ENCODE measurements at regions not wholly inside any gene's neighbourhood (a gene's known extent, or its start where the extent isn't known, plus 50 kb on each side); places are given as distances from the start of the nearest gene placed in this dataset.

DNA sequence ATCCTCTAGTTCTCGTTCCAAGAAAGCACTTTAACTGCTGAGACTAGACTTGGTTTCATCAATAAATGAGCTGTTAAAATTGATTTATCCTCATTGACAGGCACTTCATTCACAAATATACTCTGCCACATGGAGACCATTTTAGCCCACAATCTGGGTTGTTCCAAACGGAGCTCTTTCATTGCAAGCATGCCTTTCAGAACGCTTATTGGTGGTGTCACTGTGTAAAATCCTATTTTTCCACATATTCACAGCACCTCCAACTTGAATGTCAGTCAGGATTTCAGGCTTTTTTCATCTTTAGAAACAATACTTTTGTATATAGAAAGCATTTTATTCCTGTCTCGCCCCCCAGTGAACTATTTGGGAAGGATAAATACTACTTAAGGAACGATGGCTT lies 424.7 kb upstream of the NRP1 start:
- TF ChIP-seq, protein P1, sequence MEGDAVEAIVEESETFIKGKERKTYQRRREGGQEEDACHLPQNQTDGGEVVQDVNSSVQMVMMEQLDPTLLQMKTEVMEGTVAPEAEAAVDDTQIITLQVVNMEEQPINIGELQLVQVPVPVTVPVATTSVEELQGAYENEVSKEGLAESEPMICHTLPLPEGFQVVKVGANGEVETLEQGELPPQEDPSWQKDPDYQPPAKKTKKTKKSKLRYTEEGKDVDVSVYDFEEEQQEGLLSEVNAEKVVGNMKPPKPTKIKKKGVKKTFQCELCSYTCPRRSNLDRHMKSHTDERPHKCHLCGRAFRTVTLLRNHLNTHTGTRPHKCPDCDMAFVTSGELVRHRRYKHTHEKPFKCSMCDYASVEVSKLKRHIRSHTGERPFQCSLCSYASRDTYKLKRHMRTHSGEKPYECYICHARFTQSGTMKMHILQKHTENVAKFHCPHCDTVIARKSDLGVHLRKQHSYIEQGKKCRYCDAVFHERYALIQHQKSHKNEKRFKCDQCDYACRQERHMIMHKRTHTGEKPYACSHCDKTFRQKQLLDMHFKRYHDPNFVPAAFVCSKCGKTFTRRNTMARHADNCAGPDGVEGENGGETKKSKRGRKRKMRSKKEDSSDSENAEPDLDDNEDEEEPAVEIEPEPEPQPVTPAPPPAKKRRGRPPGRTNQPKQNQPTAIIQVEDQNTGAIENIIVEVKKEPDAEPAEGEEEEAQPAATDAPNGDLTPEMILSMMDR (IDR thresholded peaks at IDR 0.05) = no peak
- no peak for TF ChIP-seq POLR2A (IDR thresholded peaks at IDR 0.05)
